NCI-H1105 treated with DMSO at 0.1 percent for 48 hours (cell line): ENCODE measurements at regions not wholly inside any gene's neighbourhood (a gene's known extent, or its start where the extent isn't known, plus 50 kb on each side); places are given as distances from the start of the nearest gene placed in this dataset.
A peak's percentile ranks its signal among the peaks of the same experiment; 100 is the strongest.
"Not testable (repeated sequence)": the region's sequence is repeated elsewhere in the genome, so short reads cannot be mapped to it uniquely, and the experiment has no call there.

Experiments
- DNase-seq: peaks from one replicate; lab custom pipeline; 2025; lab: John Stamatoyannopoulos, UW

- DNase-seq, result no peak
Observed at GRCh38 chr18:22284581-22285360, 115.4 kb downstream of the GATA6 start.

DNA sequence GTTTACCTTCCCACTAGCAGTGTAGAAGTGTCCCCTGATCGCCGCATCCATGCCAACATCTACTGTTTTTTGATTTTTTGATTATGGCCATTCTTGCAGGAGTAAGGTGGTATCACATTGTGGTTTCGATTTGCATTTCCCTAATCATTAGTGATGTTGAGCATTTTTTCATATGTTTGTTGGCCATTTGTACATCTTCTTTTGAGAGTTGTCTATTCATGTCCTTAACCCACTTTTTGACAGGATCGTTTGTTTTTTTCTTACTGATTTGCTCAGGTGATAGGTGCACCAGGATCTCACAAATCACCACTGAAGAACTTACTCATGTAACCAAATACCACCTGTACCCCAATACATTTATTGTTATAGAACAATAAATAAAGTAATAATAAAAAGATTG lies 114.5 kb downstream of the GATA6 start:
- DNase-seq, result not testable (repeated sequence)

DNA sequence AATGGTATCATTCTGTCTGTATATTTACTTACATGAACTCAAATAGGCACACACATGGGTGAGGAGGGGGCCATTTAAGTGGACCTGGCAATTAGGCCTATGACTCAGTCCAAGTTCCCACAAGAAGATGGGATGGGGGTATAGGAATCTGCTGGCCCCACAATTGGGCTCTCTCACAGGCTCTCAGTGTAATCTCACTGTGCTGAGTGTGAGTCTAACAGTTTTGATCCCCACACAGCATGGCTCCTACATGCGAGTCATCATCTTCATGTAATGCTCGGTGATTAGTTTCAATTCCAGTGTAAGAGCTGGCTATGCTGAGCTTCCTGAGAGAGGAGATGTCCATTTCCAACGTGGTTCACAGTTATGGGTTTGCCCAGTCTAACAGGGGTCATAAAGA lies 114.0 kb downstream of the GATA6 start:
- no peak for DNase-seq

GRCh38 chr18:22283116-22283395 lies 113.7 kb downstream of the GATA6 start:
- no peak for DNase-seq

DNA sequence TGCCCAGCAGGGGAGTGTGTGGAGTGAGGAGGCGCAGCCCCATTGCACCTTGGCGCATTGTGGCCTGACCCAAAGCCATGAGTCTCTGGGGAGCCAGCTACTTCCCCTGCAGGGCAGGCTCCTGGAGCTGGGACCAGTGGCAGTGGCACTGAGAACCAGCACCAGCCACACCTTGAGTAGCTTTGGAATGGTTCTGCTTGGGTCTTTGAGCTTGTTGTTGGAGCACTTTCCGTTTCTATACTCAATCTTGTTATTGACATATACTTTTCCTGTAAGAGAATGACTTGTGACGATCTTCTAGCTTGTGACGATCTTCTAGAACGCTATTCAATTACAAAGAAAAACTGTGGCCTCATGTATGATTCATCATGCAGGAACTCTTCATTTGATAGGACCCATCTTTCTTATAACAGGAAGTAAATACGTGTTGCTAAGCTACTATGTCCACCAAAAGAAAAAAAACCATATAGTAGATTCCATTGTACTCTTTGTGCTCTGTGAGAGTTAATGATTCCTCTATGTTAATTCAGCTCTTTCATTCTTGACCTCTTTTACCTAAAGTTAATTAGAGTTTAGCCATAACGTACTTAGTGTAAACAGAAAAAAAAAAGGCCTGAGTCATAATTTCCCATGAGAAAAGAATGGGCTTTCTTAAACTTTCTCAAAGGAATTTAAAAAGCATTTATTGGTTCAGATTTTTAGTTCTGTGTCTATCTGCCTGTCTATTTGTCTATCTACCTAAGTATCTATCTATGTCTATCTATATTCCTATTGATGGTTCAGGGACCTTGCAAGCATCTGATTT lies 113.1 kb downstream of the GATA6 start:
- no peak for DNase-seq

- DNase-seq, result no peak
Observed at GRCh38 chr18:22280453-22280750, 111.0 kb downstream of the GATA6 start.

DNA sequence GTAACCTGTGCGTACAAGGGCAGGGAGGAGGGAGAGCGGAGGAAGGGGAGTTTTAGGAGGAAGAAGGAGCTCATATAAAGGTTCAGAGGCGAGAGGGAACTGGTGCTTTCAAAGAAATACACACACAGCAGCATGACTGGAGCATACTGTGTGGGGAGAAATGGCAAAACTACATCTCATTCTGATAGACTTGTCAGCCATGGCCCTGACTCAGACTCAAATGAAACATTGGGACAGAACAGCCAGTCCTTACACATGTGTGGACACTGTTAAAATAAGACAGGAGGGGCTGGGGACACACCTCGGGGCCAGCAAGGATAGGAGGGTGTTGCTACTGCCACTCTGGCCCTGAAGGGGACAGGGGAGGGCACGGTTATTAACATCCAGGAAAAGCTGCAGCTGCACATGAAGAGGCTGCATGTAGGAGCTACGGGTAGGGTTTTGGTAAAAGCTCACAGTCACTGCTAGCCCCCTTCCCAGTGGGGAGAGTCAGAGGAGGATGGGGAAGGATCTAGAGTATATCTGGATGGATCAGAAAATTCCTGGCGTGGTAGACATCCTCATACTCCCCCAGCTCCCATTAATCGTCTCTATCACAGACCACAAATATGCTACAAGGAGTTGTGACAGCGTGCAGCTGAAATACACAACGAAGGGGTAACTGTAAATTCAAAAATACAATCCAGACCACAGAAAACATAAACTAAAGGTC lies 110.5 kb downstream of the GATA6 start:
- DNase-seq, result no peak

DNA sequence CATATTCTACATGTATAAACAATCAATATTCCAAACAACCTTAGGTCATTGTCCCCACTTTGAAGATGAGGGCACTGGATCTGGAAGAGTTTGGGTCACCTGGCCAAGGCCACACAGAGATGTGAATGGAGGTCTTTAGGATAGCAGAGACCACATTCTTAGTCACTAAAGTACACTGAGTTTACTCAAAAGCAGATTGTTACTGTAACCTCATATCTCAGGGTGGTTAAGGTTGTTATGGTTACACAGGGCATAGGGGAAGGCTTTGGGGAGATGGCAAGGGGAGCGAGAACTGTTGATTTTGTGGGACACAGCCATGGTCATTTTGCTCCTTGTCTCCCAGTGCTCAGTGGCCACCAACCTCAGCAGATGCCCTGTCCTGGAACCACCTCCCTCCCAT lies 109.4 kb downstream of the GATA6 start:
- no peak for DNase-seq

- no peak for DNase-seq
Observed at GRCh38 chr18:22277758-22278157, 108.4 kb downstream of the GATA6 start.

GRCh38 chr18:22276334-22276713 lies 106.9 kb downstream of the GATA6 start:
- no peak for DNase-seq

- DNase-seq, result no peak
Observed at GRCh38 chr18:22275706-22276333, 106.4 kb downstream of the GATA6 start.

GRCh38 chr18:22273101-22274039 lies 104.0 kb downstream of the GATA6 start:
- no peak for DNase-seq

DNA sequence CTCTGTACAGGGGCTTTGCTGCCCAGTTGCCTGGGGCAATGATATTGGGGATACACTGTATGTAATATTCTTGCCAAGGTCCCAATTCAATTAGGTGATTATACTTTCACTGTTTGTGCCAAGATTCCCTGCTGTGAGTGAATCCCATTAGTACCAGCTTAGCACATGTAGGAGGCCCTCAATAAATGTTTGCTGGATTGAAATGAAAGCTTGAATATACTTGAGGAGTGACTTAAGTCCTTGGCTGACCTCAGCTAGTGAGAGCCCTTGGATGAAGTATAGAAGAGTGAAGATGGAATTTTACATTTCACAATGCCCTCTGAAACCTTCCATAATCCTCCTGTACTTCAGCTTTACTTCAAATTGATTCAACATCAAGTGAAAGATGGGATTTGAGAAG lies 102.9 kb downstream of the GATA6 start:
- peak; percentile 18 for DNase-seq

- no peak for DNase-seq
Observed at GRCh38 chr18:22271030-22271429, 101.6 kb downstream of the GATA6 start.

- peak; percentile 78 for DNase-seq
Observed at GRCh38 chr18:22268641-22269128, 99.3 kb downstream of the GATA6 start.

- no peak for DNase-seq
Observed at GRCh38 chr18:22267697-22268096, 98.3 kb downstream of the GATA6 start.

DNA sequence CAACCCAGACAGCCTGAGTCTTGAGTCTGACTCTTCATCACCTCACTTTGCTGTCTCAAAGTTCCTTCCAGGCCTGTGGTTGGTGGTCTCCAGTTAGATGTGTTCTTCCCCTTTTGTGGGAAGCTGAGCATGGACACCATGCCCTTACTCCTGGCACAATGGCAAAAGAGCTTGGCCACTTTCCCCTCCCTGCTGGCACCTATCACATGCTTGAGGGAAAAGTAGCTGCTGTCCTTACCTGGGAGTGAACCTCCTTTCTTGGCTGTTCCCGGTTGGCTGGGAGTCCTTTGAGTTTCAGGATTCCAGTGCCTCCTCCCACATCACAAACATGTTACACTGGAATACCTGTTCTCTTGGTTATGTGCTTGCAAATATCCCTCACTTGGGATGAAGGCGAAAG lies 97.8 kb downstream of the GATA6 start:
- DNase-seq, result no peak

DNA sequence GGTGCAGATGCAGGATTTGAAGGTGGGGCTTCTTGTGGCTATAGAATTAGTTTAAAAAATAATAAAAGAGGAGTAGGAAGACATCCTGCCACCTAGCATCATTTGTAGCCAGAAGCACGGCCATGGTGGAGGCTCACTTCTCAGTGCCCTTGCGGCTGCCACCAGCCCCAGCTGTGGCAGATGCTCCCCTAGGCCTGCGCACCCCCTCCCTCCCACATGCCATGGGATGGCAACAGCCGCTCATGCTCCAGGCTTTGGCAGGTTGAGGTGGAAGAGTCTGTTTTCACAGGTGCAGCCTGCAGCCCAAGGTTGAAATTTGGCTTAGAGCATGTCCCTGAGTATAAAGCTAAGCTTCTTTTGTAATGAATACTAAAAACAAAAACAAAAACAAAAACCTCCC lies 96.4 kb downstream of the GATA6 start:
- no peak for DNase-seq

- DNase-seq, result no peak
Observed at GRCh38 chr18:22260208-22260820, 90.9 kb downstream of the GATA6 start.

- peak; percentile 6 for DNase-seq
Observed at GRCh38 chr18:22257022-22257543, 87.7 kb downstream of the GATA6 start.

DNA sequence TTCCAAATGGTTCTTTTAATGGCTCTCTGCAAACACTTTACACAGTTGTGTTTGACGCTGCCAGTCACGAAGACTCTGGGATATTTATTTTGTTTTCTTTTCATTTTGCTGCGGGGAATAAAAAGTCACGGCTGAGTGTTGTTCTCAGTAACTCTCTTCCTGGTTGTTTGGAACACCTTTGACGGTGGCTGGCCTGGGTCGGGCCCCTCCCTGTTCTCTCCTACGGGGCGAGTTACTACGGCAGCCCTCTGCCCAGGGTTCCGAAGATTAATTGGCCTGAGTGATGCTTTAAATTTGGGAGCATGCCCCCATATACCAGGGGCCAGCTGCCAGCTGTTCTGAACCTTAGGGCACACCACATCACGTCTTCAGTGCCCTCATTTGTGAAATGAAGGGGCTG lies 84.7 kb downstream of the GATA6 start:
- DNase-seq, result no peak
